ENCODE measurements at regions not wholly inside any gene's neighbourhood (a gene's known extent, or its start where the extent isn't known, plus 50 kb on each side); places are given as distances from the start of the nearest gene placed in this dataset.
A peak's percentile ranks its signal among the peaks of the same experiment; 100 is the strongest.

GRCh38 chr12:61414470-61414869 lies 845.7 kb upstream of the USP15 start:
- no peak for DNase-seq (ENCODE audit: low spot score)
- Histone ChIP-seq H3K4me3 (no peak overlapping the region), H3F3A (ENCODE audit: low read depth) (no peaks in the 10 kb centered on the region), H3K9me3 (ENCODE audit: low read depth) (no peaks in the 10 kb centered on the region), H3K4me1 (no peaks in the 10 kb centered on the region), H3K27me3 (no peaks in the 10 kb centered on the region), H2AFZ (replicated peaks) (no peak overlapping the region), H3K79me2 (ENCODE audit: low read depth) (no peaks in the 10 kb centered on the region), H3K9ac (no peak overlapping the region), H3K36me3 (no peaks in the 10 kb centered on the region), H4K20me1 (ENCODE audit: low read depth) (no peaks in the 10 kb centered on the region), H3K4me2 (no peak overlapping the region), H3K27ac (no peak overlapping the region)
- Mint-ChIP-seq H3K36me3 (no peaks in the 10 kb centered on the region), H3K4me1 (no peaks in the 10 kb centered on the region), H3K27me3 (ENCODE audit: insufficient read depth, low read depth) (no peaks in the 10 kb centered on the region), H3K9me3 (peaks cover 2% of the 10 kb centered on the region), H3K4me3 (no peak overlapping the region), H3K27ac (no peak overlapping the region)
- TF ChIP-seq EZH2 (IDR thresholded peaks at IDR 0.05) = no peak
- TF ChIP-seq EZH2phosphoT487 (IDR thresholded peaks at IDR 0.05) = no peak

DNA sequence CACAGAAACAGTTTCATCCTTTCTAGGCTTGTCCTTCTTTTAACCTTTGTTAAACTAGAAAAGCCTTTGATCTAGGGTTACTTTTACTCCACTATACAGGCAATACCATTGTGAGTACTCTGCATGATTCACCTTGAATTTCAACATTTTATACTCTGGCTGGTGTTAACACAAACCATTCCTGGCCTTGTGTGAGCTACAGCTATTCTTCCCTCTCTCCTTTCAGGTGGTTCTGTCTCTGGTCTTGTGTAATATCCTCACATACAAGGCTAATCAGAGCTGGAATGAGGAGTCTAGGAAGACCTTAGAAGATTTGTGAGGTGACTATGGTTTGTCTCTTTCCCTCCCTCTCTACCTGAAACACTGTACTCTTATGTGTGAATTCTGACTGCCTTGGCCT lies 837.4 kb upstream of the USP15 start:
- H3K27me3 Mint-ChIP-seq (ENCODE audit: insufficient read depth, low read depth) = no peaks in the 10 kb centered on the region
- Histone ChIP-seq H4K20me1 (ENCODE audit: low read depth) (no peaks in the 10 kb centered on the region), H3F3A (ENCODE audit: low read depth) (no peaks in the 10 kb centered on the region), H3K4me2 (no peak overlapping the region), H3K36me3 (no peaks in the 10 kb centered on the region), H3K27me3 (no peaks in the 10 kb centered on the region), H3K9ac (no peak overlapping the region), H2AFZ (replicated peaks) (no peak overlapping the region), H3K27ac (no peak overlapping the region), H3K79me2 (ENCODE audit: low read depth) (no peaks in the 10 kb centered on the region), H3K4me3 (no peak overlapping the region), H3K9me3 (ENCODE audit: low read depth) (peaks cover 6% of the 10 kb centered on the region), H3K4me1 (no peaks in the 10 kb centered on the region)
- H3K27ac Mint-ChIP-seq = no peak overlapping the region
- TF ChIP-seq EZH2phosphoT487 (IDR thresholded peaks at IDR 0.05) (no peak), EZH2 (IDR thresholded peaks at IDR 0.05) (no peak), CTCF (IDR thresholded peaks at IDR 0.05) (no peak)
- H3K4me3 Mint-ChIP-seq = no peak overlapping the region
- no peaks in the 10 kb centered on the region for H3K4me1 Mint-ChIP-seq
- H3K9me3 Mint-ChIP-seq = peaks cover 10% of the 10 kb centered on the region
- no peak for DNase-seq (ENCODE audit: low spot score)
- no peaks in the 10 kb centered on the region for H3K36me3 Mint-ChIP-seq

DNA sequence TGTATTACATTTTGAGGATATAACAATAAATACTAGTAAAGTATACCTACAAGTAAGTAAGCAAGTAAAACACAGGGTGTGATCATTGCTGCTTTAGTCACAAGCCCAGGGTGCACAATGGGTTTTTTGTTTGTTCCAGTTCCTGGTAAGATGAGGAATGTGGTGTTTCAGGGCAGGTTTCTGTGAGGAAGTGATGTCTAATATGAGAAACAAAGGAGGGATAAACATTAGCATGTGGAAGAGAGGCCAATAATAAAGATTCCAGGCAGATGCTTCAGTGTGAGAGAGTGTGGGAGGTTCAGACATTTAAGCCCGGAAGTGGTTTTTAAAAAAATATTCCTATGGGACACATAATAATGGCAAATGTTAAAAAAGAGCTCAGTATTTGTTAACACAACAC lies 808.1 kb upstream of the USP15 start:
- H3K4me2 ChIP-seq = no peak overlapping the region
- H3K79me2 ChIP-seq (ENCODE audit: low read depth) = no peaks in the 10 kb centered on the region
- no peak overlapping the region for H3K27ac ChIP-seq
- Mint-ChIP-seq H3K27ac (no peak overlapping the region), H3K4me1 (peaks cover 2% of the 10 kb centered on the region), H3K9me3 (no peaks in the 10 kb centered on the region), H3K27me3 (ENCODE audit: insufficient read depth, low read depth) (no peaks in the 10 kb centered on the region), H3K36me3 (no peaks in the 10 kb centered on the region), H3K4me3 (no peak overlapping the region)
- no peaks in the 10 kb centered on the region for H3K36me3 ChIP-seq
- H3K9ac ChIP-seq = no peak overlapping the region
- H3K27me3 ChIP-seq = no peaks in the 10 kb centered on the region
- no peaks in the 10 kb centered on the region for H3K4me1 ChIP-seq
- H3F3A ChIP-seq (ENCODE audit: low read depth) = no peaks in the 10 kb centered on the region
- peak; percentile 56 for DNase-seq (ENCODE audit: low spot score)
- no peaks in the 10 kb centered on the region for H4K20me1 ChIP-seq (ENCODE audit: low read depth)
- TF ChIP-seq CTCF (IDR thresholded peaks at IDR 0.05) (no peak), EZH2phosphoT487 (IDR thresholded peaks at IDR 0.05) (no peak), EZH2 (IDR thresholded peaks at IDR 0.05) (no peak)
- H3K9me3 ChIP-seq (ENCODE audit: low read depth) = no peaks in the 10 kb centered on the region
- no peak overlapping the region for H2AFZ ChIP-seq (replicated peaks)
- H3K4me3 ChIP-seq = no peak overlapping the region

DNA sequence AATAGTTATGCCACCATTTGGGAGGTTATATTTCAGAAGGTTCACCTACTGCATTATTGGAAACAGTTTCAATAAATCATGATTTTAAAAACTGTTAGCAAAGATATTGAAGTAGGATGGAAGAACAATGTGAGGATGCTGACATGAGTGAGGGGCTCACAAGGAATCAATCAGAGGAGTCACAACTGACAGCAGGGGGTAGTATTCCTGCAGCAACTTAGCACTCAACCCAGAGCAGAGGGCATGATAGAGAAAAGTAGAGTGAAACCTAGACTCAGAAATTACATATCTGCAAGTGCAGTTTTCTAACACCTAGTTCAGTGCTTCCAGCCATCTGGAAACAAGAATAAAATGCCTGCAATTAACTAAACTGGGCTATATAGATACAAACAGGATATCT lies 772.5 kb upstream of the USP15 start:
- Histone ChIP-seq H3K36me3 (no peaks in the 10 kb centered on the region), H3K4me2 (no peak overlapping the region), H3K27ac (no peak overlapping the region), H3K4me1 (no peaks in the 10 kb centered on the region), H2AFZ (replicated peaks) (no peak overlapping the region), H3K9me3 (ENCODE audit: low read depth) (no peaks in the 10 kb centered on the region), H3F3A (ENCODE audit: low read depth) (no peaks in the 10 kb centered on the region), H3K27me3 (no peaks in the 10 kb centered on the region), H3K79me2 (ENCODE audit: low read depth) (no peaks in the 10 kb centered on the region), H3K4me3 (no peak overlapping the region), H4K20me1 (ENCODE audit: low read depth) (no peaks in the 10 kb centered on the region), H3K9ac (no peak overlapping the region)
- H3K4me1 Mint-ChIP-seq = no peaks in the 10 kb centered on the region
- no peaks in the 10 kb centered on the region for H3K36me3 Mint-ChIP-seq
- TF ChIP-seq EZH2phosphoT487 (IDR thresholded peaks at IDR 0.05) = no peak
- TF ChIP-seq CTCF (IDR thresholded peaks at IDR 0.05) = peak; percentile 11
- H3K27ac Mint-ChIP-seq = no peak overlapping the region
- H3K4me3 Mint-ChIP-seq = no peak overlapping the region
- H3K27me3 Mint-ChIP-seq (ENCODE audit: insufficient read depth, low read depth) = peaks cover 2% of the 10 kb centered on the region
- H3K9me3 Mint-ChIP-seq = peaks cover 10% of the 10 kb centered on the region
- DNase-seq (ENCODE audit: low spot score) = peak; percentile 19
